ENCODE measurements at regions not wholly inside any gene's neighbourhood (a gene's known extent, or its start where the extent isn't known, plus 50 kb on each side); places are given as distances from the start of the nearest gene placed in this dataset.

DNA sequence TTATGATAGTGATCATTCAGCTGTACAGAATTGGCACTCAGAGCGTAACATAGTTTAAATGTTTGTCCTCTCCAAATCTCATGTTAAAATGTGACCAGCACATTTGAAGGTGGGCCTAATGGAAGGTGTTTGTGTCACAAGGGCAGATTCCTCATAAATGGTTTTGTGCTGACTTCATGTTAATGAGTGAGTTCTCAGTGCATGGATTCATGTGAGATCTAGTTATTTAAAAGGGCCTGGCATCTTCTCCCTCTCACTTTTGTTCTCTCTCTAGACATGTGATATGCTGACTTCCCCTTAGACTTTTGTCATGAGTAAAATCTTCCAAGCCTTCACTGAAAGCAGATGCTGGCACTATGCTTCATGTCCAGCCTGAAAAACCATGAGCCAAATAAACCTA is 452.4 kb upstream of the PTCHD4 start:
- no peaks in the 10 kb centered on the region for H3K27me3 ChIP-seq (ENCODE audit: insufficient read depth, poor library complexity, severe bottlenecking)
- no peak overlapping the region for H3K27ac ChIP-seq (replicated peaks)
- TF ChIP-seq, protein P1, sequence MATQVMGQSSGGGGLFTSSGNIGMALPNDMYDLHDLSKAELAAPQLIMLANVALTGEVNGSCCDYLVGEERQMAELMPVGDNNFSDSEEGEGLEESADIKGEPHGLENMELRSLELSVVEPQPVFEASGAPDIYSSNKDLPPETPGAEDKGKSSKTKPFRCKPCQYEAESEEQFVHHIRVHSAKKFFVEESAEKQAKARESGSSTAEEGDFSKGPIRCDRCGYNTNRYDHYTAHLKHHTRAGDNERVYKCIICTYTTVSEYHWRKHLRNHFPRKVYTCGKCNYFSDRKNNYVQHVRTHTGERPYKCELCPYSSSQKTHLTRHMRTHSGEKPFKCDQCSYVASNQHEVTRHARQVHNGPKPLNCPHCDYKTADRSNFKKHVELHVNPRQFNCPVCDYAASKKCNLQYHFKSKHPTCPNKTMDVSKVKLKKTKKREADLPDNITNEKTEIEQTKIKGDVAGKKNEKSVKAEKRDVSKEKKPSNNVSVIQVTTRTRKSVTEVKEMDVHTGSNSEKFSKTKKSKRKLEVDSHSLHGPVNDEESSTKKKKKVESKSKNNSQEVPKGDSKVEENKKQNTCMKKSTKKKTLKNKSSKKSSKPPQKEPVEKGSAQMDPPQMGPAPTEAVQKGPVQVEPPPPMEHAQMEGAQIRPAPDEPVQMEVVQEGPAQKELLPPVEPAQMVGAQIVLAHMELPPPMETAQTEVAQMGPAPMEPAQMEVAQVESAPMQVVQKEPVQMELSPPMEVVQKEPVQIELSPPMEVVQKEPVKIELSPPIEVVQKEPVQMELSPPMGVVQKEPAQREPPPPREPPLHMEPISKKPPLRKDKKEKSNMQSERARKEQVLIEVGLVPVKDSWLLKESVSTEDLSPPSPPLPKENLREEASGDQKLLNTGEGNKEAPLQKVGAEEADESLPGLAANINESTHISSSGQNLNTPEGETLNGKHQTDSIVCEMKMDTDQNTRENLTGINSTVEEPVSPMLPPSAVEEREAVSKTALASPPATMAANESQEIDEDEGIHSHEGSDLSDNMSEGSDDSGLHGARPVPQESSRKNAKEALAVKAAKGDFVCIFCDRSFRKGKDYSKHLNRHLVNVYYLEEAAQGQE (IDR thresholded peaks at IDR 0.05; ENCODE audit: insufficient replicate concordance, low read depth), result no peak
- TF ChIP-seq SPI1 (IDR thresholded peaks at IDR 0.05; ENCODE audit: borderline replicate concordance, low read depth) (no peak), GABPA (IDR thresholded peaks at IDR 0.05; ENCODE audit: low read depth) (no peak), POLR2AphosphoS5 (IDR thresholded peaks at IDR 0.05; ENCODE audit: low read depth) (no peak)
- TF ChIP-seq, protein P2, sequence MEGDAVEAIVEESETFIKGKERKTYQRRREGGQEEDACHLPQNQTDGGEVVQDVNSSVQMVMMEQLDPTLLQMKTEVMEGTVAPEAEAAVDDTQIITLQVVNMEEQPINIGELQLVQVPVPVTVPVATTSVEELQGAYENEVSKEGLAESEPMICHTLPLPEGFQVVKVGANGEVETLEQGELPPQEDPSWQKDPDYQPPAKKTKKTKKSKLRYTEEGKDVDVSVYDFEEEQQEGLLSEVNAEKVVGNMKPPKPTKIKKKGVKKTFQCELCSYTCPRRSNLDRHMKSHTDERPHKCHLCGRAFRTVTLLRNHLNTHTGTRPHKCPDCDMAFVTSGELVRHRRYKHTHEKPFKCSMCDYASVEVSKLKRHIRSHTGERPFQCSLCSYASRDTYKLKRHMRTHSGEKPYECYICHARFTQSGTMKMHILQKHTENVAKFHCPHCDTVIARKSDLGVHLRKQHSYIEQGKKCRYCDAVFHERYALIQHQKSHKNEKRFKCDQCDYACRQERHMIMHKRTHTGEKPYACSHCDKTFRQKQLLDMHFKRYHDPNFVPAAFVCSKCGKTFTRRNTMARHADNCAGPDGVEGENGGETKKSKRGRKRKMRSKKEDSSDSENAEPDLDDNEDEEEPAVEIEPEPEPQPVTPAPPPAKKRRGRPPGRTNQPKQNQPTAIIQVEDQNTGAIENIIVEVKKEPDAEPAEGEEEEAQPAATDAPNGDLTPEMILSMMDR (IDR thresholded peaks at IDR 0.05; ENCODE audit: insufficient read depth, low read length), result no peak
- no peak overlapping the region for H3K4me3 ChIP-seq (replicated peaks; ENCODE audit: insufficient read depth, low read length)
- DNase-seq (ENCODE audit: low read depth in 1 of 2, low spot score in 1 of 2), result no peak

DNA sequence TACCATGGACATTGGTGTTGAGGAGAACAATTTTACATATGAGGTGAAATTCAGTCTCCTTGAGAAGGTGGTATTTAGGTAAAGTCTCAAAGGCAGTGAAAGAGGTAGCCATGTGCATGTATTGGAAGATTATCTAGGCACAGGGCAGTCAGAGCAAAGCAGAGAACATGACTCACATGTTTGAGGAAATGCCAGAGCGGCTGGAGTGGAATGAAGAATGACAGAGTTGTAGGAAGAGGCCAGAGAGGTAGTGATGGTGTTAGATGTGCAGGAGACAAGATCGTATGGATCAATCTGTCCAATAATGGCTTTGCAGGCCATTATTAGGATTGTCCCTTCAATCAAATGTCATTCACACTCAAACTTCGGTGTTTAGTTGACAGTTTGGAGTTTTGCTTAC is 449.4 kb upstream of the PTCHD4 start:
- Histone ChIP-seq H3K4me3 (replicated peaks; ENCODE audit: insufficient read depth, low read length) (no peak overlapping the region), H3K27me3 (ENCODE audit: insufficient read depth, poor library complexity, severe bottlenecking) (no peaks in the 10 kb centered on the region), H3K27ac (replicated peaks) (no peak overlapping the region)
- no peak for TF ChIP-seq GABPA (IDR thresholded peaks at IDR 0.05; ENCODE audit: low read depth)
- TF ChIP-seq SPI1 (IDR thresholded peaks at IDR 0.05; ENCODE audit: borderline replicate concordance, low read depth), result no peak
- TF ChIP-seq, protein P1 (IDR thresholded peaks at IDR 0.05; ENCODE audit: insufficient replicate concordance, low read depth), result no peak
- TF ChIP-seq, protein P2 (IDR thresholded peaks at IDR 0.05; ENCODE audit: insufficient read depth, low read length), result no peak
- TF ChIP-seq POLR2AphosphoS5 (IDR thresholded peaks at IDR 0.05; ENCODE audit: low read depth), result no peak
- DNase-seq (ENCODE audit: low read depth in 1 of 2, low spot score in 1 of 2), result no peak

DNA sequence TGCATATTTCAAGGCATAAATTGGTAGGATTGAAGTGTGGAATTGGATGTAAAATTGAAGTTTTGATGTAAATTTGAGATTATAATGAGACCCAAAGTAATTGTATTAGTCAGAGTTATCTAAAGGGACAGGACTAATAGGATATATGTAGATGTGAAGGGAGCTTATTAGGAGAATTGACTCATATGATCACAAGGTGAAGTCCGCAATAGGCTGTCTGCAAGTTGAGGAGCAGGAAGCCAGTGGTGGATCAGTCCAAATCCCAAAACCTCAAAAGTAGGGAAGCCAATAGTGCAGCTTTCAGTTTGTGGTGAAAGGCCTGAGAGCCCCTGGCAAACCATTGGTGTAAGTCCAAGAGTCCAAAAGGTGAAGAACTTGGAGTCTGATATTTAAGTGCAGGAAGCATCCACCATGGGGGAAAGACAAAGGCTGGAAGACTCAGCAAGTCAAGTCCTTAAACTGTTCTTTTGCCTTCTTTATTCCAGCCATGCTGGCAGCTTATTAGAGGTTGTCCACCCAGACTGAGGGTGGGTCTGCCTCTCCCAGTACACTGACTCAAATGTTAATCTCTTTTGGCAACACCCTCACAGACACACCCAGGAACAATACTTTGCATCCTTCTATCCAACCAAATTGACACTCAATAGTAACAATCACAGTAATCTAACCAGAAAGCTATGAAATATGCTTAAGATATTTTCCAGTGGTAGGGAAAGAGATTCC is 442.6 kb upstream of the PTCHD4 start:
- Histone ChIP-seq H3K27ac (replicated peaks) (no peak overlapping the region), H3K4me3 (replicated peaks; ENCODE audit: insufficient read depth, low read length) (no peak overlapping the region), H3K27me3 (ENCODE audit: insufficient read depth, poor library complexity, severe bottlenecking) (no peaks in the 10 kb centered on the region)
- no peak for DNase-seq (ENCODE audit: low read depth in 1 of 2, low spot score in 1 of 2)
- TF ChIP-seq, protein P2 (IDR thresholded peaks at IDR 0.05; ENCODE audit: insufficient read depth, low read length), result no peak
- TF ChIP-seq POLR2AphosphoS5 (IDR thresholded peaks at IDR 0.05; ENCODE audit: low read depth), result no peak
- TF ChIP-seq SPI1 (IDR thresholded peaks at IDR 0.05; ENCODE audit: borderline replicate concordance, low read depth), result no peak
- TF ChIP-seq, protein P1 (IDR thresholded peaks at IDR 0.05; ENCODE audit: insufficient replicate concordance, low read depth), result no peak
